ENCODE measurements at regions not wholly inside any gene's neighbourhood (a gene's known extent, or its start where the extent isn't known, plus 50 kb on each side); places are given as distances from the start of the nearest gene placed in this dataset.
A peak's percentile ranks its signal among the peaks of the same experiment; 100 is the strongest.

- FAIRE-seq: no peak
Measured at GRCh38 chr2:220885593-220885992, 686.5 kb downstream of the EPHA4 start.

DNA sequence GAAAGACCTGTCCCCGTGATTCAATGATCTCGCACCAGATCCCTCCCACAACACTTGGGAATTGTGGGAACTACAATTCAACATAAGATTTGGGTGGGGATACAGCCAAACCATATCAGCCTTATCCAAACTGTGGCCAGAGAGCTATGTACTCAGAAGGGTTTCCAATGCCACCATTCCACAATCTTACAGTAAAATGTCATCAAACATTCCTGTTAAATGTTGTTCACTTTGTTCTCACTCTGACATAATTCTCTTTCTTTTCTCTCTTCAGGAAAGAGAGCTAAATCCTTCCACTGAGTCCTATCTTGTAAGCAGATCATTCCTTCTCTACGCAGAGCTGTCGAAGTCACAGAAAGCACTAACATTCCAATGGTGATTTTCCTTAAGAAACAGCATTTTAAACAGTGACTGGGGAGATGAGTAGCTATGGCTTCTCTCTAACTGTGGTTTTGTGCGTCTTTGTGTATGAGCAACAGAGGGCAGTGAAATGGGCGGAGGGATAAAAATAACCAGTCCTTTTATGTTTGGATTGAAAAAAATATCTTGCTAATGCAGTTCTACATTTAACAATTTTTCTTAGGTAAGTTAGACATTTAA, 684.7 kb downstream of the EPHA4 start:
- no peak for FAIRE-seq

GRCh38 chr2:220887876-220888275, 684.2 kb downstream of the EPHA4 start:
- no peak for FAIRE-seq

GRCh38 chr2:220890931-220891330, 681.2 kb downstream of the EPHA4 start:
- no peak for FAIRE-seq

GRCh38 chr2:220891405-220891804, 680.7 kb downstream of the EPHA4 start:
- no peak for FAIRE-seq

DNA sequence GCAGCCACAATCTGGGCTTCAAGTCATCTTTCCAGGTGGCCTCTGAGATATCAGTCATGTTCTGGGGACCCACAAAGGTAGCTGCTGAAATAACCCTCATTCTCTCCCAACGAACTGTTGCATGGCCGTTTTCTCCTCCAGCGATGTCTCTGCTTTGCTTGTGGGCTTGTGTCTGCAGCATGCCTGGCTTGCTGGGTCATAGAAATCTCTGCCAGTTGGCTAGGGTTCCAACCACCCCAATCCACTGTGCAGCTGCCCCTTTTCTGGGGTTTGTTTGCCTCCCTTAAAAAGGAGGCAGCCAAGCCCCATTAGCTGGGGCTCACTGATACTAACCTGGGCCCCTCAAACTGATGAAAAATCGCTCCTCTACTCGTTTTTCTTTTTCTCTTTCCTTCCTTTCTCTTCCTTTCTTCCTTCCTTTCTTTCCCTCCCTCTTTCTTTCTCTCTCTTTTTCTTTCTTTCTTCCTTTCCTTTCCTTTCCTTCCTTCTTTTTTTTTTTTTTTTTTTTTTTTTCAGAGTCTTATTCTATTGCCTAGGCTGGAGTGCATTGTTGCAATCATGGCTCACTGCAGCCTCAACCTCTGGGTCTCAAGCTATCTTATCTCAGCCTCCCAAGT, 680.0 kb downstream of the EPHA4 start:
- FAIRE-seq: no peak

DNA sequence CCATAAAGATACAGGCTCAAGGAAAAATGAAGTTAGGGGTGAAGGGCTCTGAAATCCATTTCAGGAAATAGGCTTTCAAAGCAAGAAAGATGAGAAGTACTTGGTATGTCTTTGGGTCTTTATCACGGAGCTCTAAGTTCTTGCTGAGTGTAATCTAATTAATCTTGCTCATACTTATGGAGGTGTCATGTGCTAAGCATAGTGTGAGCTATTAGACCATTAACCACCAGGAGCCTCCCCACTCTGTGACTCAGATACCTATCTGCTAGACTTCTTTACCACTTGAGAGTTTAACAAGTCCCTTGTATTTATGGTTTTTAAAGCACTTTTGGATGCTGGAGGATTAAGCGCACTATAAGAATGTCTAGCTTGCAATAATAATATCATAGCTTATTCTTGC, 678.7 kb downstream of the EPHA4 start:
- no peak for FAIRE-seq

DNA sequence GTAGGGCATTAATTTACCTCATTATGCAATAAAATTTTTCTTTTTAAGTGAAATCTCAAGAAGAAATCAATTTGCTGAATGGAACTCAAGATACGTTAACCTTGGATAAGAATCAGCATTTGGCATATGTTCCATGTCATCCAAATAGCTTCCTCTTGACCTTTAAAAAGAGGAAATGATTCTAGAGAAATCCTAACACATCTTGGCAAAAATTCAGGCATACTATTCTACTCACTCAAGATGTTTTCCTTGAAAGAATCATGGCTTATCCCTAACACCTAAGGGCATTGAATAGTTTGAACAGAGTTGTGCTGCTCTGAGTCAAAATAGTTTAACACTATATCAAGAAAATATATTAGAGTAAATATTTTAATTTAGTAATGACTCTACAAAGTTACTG, 678.0 kb downstream of the EPHA4 start:
- FAIRE-seq: peak; percentile 51

DNA sequence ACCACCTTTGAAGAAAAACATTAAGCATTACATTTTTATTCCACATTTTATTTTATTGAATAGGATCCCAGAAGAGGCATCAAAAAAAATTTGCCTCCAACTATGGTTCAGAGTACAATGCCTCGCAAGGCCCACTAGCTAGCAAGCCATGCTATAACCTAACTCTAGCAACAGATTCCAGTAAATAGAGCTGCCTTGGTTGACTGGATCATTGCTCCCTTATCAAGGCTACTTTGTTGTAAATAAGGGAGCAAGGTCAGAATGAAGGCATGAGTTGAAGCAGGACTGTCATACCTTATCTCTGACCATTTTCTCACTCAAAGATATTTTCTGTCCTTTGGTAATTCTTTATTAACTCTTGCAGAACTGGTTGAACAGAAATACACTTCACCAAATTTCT, 672.6 kb downstream of the EPHA4 start:
- no peak for FAIRE-seq

DNA sequence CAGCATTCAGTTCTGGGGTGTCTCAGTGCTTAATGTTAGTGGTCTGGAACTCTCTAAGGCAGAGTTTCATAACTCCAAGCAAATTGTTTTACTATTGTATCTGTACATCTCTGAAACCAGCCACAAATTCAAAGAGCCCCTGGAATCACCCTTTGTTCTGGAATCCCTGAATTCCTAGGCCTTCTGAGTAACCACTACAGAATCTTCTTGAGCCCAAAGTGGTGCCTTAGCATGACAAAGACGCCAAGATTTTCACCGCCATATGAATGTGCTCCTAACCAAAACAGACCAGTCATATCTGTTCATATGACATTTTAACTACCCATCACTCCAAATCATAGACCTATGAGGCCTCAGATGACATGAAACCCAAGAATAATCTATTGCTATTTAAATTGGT, 668.1 kb downstream of the EPHA4 start:
- no peak for FAIRE-seq

DNA sequence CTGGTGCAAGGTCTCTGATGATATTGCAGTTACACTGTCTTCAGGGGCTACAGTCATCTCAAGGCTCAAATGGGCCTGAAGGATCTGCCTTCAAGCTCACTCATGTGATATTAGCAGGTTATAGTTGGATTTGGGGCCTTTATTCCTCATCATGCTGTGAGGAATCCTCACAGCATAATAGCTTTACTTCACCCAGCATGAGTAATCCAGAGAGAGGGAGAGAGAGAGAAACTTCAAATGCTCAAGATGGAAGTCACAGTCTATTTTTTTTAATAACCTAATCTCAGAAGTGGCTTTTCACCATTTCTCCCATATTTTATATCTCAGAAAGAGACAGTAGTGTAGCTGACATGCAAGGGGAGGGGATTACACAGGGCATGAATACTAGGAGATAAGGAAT, 658.7 kb downstream of the EPHA4 start:
- FAIRE-seq: no peak

- FAIRE-seq: no peak
Measured at GRCh38 chr2:220915092-220915623, 656.9 kb downstream of the EPHA4 start.

- no peak for FAIRE-seq
Measured at GRCh38 chr2:220916931-220917330, 655.2 kb downstream of the EPHA4 start.

DNA sequence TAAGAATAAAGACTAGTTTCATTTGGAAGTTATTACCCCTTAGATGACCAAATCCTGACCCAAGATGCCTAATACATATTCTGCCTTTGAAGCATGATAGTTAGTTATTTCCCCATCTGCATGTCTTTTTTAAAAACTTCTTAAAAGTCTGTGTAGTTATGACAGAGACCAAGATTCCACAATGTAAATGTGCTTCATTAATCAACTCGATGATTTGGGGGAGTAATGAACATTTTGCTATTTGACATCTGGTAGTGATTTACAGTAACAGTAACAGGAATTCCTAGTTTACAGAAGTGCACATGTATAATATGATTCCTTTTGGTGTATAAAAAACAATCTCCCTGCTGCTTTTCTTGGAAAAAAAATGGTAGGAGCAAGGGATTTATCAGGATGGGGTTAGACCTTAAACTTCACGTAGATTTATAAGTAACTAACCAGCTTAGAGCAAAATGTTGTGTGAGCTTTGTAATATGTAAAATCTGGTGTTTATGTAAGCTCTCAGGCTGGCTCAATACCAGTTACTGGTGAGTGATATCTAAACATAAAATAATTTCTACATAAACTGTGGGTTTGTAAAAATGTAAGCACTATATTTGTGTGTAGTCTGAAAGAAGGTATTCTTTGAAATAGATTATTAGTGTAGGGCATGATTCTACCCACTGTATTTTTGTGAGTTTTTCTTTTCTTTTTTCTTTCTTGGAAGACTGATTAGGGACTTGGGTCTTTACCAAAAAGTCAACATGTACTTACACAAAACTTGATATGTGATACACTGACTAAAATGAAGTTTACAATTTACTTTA, 641.6 kb downstream of the EPHA4 start:
- FAIRE-seq: no peak

DNA sequence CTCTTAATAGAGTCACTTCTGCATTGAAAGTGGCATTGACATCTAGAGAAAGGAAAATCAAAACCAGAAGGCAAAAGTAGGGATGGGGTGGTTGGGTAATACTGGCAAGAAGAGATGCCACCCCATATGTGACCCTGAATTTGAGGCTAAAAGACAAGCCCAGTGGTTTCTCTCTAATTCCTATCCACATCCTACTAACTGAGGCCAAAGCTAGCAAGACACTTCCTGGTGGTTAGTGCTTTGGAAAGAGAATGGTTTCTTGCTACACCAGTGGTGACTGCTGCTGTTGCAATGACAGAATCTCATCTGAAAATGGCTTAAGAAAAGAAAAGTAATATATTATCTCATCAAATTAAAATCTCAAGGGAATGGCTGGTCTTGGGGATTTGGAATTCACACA, 640.6 kb downstream of the EPHA4 start:
- no peak for FAIRE-seq

GRCh38 chr2:220932041-220932440, 640.1 kb downstream of the EPHA4 start:
- no peak for FAIRE-seq

GRCh38 chr2:220935789-220936321, 636.2 kb downstream of the EPHA4 start:
- FAIRE-seq: no peak

DNA sequence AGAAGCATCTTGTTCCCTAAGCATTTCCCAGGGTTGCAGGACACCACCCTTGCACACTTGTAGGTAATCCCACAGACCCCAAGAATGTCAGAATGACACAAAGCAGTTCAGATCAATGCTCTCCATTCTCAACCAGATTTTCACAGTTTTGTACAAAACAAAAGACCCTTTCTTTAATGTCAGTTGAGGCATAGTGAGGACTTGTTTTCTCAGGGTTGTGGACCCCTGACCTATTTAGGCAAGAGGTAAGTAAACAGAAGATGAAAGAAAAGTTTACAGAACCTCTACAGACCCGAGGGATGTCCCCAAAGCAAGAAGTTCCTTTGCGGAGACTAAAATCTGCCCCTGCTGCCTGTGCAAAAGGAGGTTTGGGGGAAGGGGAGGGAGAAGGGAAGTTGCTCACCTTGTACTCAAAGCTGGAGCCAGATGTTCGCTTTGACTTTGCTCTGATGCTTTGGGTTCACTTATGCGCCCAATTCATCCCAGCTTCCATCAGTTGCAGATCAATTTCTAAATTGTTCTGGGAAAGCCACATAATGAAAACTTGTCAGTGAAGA, 635.4 kb downstream of the EPHA4 start:
- no peak for FAIRE-seq

GRCh38 chr2:220937245-220937644, 634.9 kb downstream of the EPHA4 start:
- no peak for FAIRE-seq

DNA sequence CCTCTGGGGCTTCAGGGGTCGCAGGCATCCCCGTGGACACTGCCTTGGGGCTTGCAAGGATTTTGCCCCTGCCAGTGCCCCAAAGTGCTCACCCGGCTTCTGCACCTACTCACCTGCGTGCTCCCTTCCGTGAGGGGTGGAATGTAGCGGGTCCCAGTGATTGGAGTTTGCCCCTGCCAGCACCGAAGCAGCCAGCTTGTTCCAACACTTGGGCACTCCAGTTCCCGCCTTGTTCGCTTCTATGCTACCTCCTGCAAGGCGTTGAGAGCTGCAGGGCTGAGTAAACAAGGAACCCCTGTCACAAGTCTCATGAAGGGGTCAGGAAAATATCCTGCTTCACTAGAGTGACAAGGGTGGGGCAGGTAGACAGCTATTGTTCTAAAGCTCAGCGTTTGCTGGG, 631.5 kb downstream of the EPHA4 start:
- no peak for FAIRE-seq

DNA sequence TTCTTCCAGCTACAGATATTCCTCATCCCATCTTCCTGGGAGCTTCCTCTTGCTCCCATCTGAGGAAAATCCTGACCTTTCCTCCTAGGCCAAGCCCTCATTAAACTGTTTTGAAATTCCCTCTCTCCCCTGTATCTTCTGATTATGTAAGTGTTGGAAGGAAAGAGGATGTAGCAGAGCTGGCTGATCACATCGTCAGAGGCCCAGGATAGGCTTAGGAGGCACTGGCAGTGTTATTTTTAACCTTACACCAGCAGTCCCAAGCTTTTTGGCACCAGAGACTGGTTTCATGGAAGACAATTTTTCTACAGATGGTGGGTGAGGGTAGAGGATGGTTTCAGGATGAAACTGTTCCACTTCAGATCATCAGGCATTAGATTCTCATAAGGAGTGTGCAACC, 630.4 kb downstream of the EPHA4 start:
- FAIRE-seq: no peak

- no peak for FAIRE-seq
Measured at GRCh38 chr2:220946552-220946951, 625.6 kb downstream of the EPHA4 start.

DNA sequence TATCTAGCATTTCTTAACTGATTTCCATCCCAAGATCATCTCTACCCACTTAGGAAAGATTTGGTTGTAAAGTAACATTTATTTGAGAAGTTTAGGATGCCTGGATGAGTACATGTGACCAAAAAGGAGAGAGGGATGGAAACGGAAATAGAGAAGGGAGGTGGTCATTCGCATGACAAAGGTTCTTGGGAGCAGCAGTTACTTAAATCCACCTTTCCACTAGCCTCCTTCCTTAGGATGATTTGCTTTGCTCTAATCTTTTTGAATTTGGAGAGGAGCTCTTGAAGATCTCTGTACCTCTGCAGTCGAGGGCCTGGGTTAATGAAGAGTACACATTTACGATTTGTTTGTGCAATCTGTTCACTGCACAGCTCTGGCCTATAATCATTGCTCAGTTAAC, 623.5 kb downstream of the EPHA4 start:
- FAIRE-seq: no peak

GRCh38 chr2:220949466-220949865, 622.6 kb downstream of the EPHA4 start:
- FAIRE-seq: no peak

Measured in islet of Langerhans (tissue), 1 donor.